Activated CD4-positive, alpha-beta T cell treated with anti-CD3 and anti-CD28 coated beads, Interleukin-2, amount 50 U/mL, for 16 hours (primary cell): ENCODE measurements at regions not wholly inside any gene's neighbourhood (a gene's known extent, or its start where the extent isn't known, plus 50 kb on each side); places are given as distances from the start of the nearest gene placed in this dataset.
A peak's percentile ranks its signal among the peaks of the same experiment; 100 is the strongest.
"Not testable (repeated sequence)": the region's sequence is repeated elsewhere in the genome, so short reads cannot be mapped to it uniquely, and the experiment has no call there.

Experiments
- DNase-seq: peaks from one replicate; pipeline ENCODE4 v3.0.0-alpha.2; 2020

GRCh38 chr4:3936184-3936583 is 170.0 kb downstream of the ADRA2C start:
- DNase-seq, result no peak

- DNase-seq, result peak; percentile 6
Measured at GRCh38 chr4:3937849-3938562, 171.8 kb downstream of the ADRA2C start.

- not testable (repeated sequence) for DNase-seq
Measured at GRCh38 chr4:3938676-3939075, 172.5 kb downstream of the ADRA2C start.

GRCh38 chr4:3939954-3940591 is 173.9 kb downstream of the ADRA2C start:
- DNase-seq, result not testable (repeated sequence)

GRCh38 chr4:3941735-3942522 is 175.7 kb downstream of the ADRA2C start:
- DNase-seq, result not testable (repeated sequence)

GRCh38 chr4:3942569-3942971 is 176.4 kb downstream of the ADRA2C start:
- DNase-seq, result peak; percentile 47

GRCh38 chr4:3943051-3943450 is 176.9 kb downstream of the ADRA2C start:
- not testable (repeated sequence) for DNase-seq

- no peak for DNase-seq
Measured at GRCh38 chr4:3945511-3946290, 179.5 kb downstream of the ADRA2C start.

GRCh38 chr4:3946553-3946952 is 180.4 kb downstream of the ADRA2C start:
- not testable (repeated sequence) for DNase-seq

- not testable (repeated sequence) for DNase-seq
Measured at GRCh38 chr4:3947761-3948160, 181.6 kb downstream of the ADRA2C start.

- DNase-seq, result not testable (repeated sequence)
Measured at GRCh38 chr4:3948210-3948609, 182.0 kb downstream of the ADRA2C start.

GRCh38 chr4:3949916-3950315 is 183.7 kb downstream of the ADRA2C start:
- peak; percentile 14 for DNase-seq

GRCh38 chr4:3952443-3953139 is 186.4 kb downstream of the ADRA2C start:
- not testable (repeated sequence) for DNase-seq

- not testable (repeated sequence) for DNase-seq
Measured at GRCh38 chr4:3953140-3953489, 186.9 kb downstream of the ADRA2C start.

GRCh38 chr4:3954540-3955320 is 188.5 kb downstream of the ADRA2C start:
- DNase-seq, result peak; percentile 69

GRCh38 chr4:3955321-3956164 is 189.4 kb downstream of the ADRA2C start:
- peak; percentile 99 for DNase-seq

- not testable (repeated sequence) for DNase-seq
Measured at GRCh38 chr4:3956165-3956867, 190.1 kb downstream of the ADRA2C start.

GRCh38 chr4:3961091-3961672 is 195.0 kb downstream of the ADRA2C start:
- not testable (repeated sequence) for DNase-seq

GRCh38 chr4:3964572-3965278 is 198.5 kb downstream of the ADRA2C start:
- not testable (repeated sequence) for DNase-seq
